Spleen (tissue), 11 donors: ENCODE measurements at regions not wholly inside any gene's neighbourhood (a gene's known extent, or its start where the extent isn't known, plus 50 kb on each side); places are given as distances from the start of the nearest gene placed in this dataset.

ENCODE experiments used
- DNase-seq: peaks from one replicate; pipeline ENCODE4 v3.0.0-alpha.2; 2020
- H3K27ac ChIP-seq, 8 donors: fragments of 200-600 bp; sonication (generic) in 7 of 8; 1 replicate in 4 of 8; 2 replicates in 4 of 8; pipeline versions ENCODE4 v1.5.0 to v1.8.0; 2016 to 2021; ENCODE audit warnings: inconsistent platforms in 4 of 8, mild to moderate bottlenecking in 4 of 8, moderate library complexity in 1 of 8
- H3K27me3 ChIP-seq, 7 donors: fragments of 200-600 bp; sonication (generic) in 6 of 7; replicated peaks in 1 of 7; 1 replicate in 4 of 7; 2 replicates in 3 of 7; pipeline versions ENCODE4 v1.5.0 to v1.8.0; 2016 to 2021; ENCODE audit warnings: inconsistent platforms in 3 of 7, mild to moderate bottlenecking in 1 of 7
- H3K36me3 ChIP-seq, 6 donors: fragments of 200-600 bp; sonication (generic) in 5 of 6; 1 replicate in 4 of 6; 2 replicates in 2 of 6; pipeline versions ENCODE4 v1.5.0 to v1.8.0; 2016 to 2021; ENCODE audit warnings: inconsistent platforms in 2 of 6
- H3K4me1 ChIP-seq, 6 donors: fragments of 200-600 bp; sonication (generic) in 5 of 6; 1 replicate in 3 of 6; 2 replicates in 3 of 6; pipeline versions ENCODE4 v1.5.0 to v1.8.0; 2016 to 2021; ENCODE audit warnings: inconsistent platforms in 3 of 6
- H3K4me3 ChIP-seq, 8 donors: fragments of 200-600 bp; sonication (generic) in 7 of 8; 1 replicate in 4 of 8; 2 replicates in 4 of 8; pipeline versions ENCODE4 v1.5.0 to v1.8.0; 2016 to 2021; ENCODE audit warnings: inconsistent platforms in 4 of 8, mild to moderate bottlenecking in 4 of 8, moderate library complexity in 2 of 8
- H3K9me3 ChIP-seq, 8 donors: fragments of 200-600 bp; sonication (generic) in 7 of 8; 1 replicate in 4 of 8; 2 replicates in 4 of 8; pipeline versions ENCODE4 v1.5.0 to v1.8.0; 2016 to 2021; ENCODE audit warnings: inconsistent platforms in 4 of 8
- POLR2A ChIP-seq, 3 donors: fragments of 450-650 bp; IDR thresholded peaks; one replicate each; pipeline ENCODE4 v1.5.1; 2017; ENCODE audit warnings: antibody characterized with exemption in 3 of 3, mild to moderate bottlenecking in 1 of 3
- POLR2AphosphoS5 ChIP-seq, 3 donors: sonication (generic); formaldehyde crosslinking; IDR thresholded peaks; one replicate each; pipeline ENCODE4 v1.5.1; 2017; ENCODE audit warnings: antibody characterized with exemption in 3 of 3
- WGBS, 5 donors: extraction: QIAGEN DNeasy Blood & Tissue Kit in 3 of 5; methylation state at CpG; one replicate each; pipeline versions ENCODE4 v1.1.5 to v1.1.7; 2013 to 2018; 5-methylcytosine and 5-hydroxymethylcytosine counted together
- intact Hi-C: fragments of 100-400 bp; cut with DNase I; formaldehyde crosslinking; loops from one replicate; pipeline ENCODE4 v1.15.0; 2023; ENCODE audit warnings: low total_unique reads
- TF ChIP-seq, protein P1 (sequence below), 11 experiments: fragments of 200-600 bp in 7 of 11; fragments of 450-650 bp in 4 of 11; sonication (generic) in 4 of 11; IDR thresholded peaks in 8 of 11; conservative IDR thresholded peaks in 3 of 11; 1 replicate in 7 of 11; 2 replicates in 4 of 11; pipeline versions ENCODE4 v1.4.0 to v1.8.0; 2016 to 2021; ENCODE audit warnings: antibody characterized with exemption in 11 of 11, inconsistent platforms in 4 of 11, mild to moderate bottlenecking in 1 of 11
- donor health status: healthy with polysubstance abuse.
- donor health status: DM: no; HTN: no; CAD: no; lungs with moderate emphysema.
- donor health status: DM: no; HTN: no; CAD: no.
- donor health status: Bipolar disorder and iron deficiency.
- donor health status: healthy.
- donor health status: DM: no; HTN: no; CAD: no.
- donor health status: DM: yes; HTN: yes; CAD: no.

GRCh38 chr4:54550395-54551171, 107.2 kb upstream of the KIT start:
- Histone ChIP-seq H3K9me3 (no peaks in the 10 kb centered on the region), H3K27ac (no peak overlapping the region), H3K27me3 (no peaks in the 10 kb centered on the region), H3K4me1 (peaks cover 0 to 11% (median 0%) of the 10 kb centered on the region in 6 donors), H3K36me3 (no peaks in the 10 kb centered on the region), H3K4me3 (no peak overlapping the region)
- TF ChIP-seq POLR2A (IDR thresholded peaks at IDR 0.05) (no peak), POLR2AphosphoS5 (IDR thresholded peaks at IDR 0.05) (no peak)
- TF ChIP-seq, protein P1, sequence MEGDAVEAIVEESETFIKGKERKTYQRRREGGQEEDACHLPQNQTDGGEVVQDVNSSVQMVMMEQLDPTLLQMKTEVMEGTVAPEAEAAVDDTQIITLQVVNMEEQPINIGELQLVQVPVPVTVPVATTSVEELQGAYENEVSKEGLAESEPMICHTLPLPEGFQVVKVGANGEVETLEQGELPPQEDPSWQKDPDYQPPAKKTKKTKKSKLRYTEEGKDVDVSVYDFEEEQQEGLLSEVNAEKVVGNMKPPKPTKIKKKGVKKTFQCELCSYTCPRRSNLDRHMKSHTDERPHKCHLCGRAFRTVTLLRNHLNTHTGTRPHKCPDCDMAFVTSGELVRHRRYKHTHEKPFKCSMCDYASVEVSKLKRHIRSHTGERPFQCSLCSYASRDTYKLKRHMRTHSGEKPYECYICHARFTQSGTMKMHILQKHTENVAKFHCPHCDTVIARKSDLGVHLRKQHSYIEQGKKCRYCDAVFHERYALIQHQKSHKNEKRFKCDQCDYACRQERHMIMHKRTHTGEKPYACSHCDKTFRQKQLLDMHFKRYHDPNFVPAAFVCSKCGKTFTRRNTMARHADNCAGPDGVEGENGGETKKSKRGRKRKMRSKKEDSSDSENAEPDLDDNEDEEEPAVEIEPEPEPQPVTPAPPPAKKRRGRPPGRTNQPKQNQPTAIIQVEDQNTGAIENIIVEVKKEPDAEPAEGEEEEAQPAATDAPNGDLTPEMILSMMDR (IDR thresholded peaks at IDR 0.05 in 8 of 11, conservative IDR thresholded peaks at IDR 0.05 in 3 of 11): no peak
- DNase-seq: no peak
- 62 to 79% (median 72%) methylated on average over 8 of the region's 8 CpGs for WGBS, 5 donors
- intact Hi-C loops: no loop called here

DNA sequence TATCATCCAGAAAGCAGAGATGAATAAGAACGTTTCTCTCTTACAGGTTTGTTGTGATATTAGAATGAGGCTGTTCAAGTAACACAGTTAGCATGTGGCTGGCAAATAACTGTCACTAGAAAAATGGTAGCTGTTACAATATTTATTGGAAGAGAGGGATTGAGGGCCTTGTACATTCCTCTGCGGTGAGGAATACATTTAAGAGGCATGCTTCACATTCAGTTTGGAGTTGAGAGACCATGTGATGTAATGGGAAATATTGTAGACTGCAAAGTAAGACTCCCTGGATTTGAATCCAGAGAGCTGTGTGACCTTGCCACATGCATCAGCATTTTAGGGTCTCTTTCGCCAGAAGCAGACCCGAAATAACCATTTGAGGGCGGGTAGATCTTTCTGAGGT, 104.8 kb upstream of the KIT start:
- H3K27ac ChIP-seq: no peak overlapping the region
- no peaks in the 10 kb centered on the region for H3K27me3 ChIP-seq
- H3K36me3 ChIP-seq: no peaks in the 10 kb centered on the region
- intact Hi-C loops: no loop called here
- H3K4me3 ChIP-seq: no peak overlapping the region
- WGBS, 5 donors: 80 to 91% (median 88%) methylated on average over 5 of the region's 5 CpGs
- peaks cover 0 to 6% (median 0%) of the 10 kb centered on the region in 6 donors for H3K4me1 ChIP-seq
- no peak for DNase-seq
- TF ChIP-seq POLR2AphosphoS5 (IDR thresholded peaks at IDR 0.05) (no peak), POLR2A (IDR thresholded peaks at IDR 0.05) (no peak)
- TF ChIP-seq, protein P1 (IDR thresholded peaks at IDR 0.05 in 8 of 11, conservative IDR thresholded peaks at IDR 0.05 in 3 of 11): no peak
- no peaks in the 10 kb centered on the region for H3K9me3 ChIP-seq

DNA sequence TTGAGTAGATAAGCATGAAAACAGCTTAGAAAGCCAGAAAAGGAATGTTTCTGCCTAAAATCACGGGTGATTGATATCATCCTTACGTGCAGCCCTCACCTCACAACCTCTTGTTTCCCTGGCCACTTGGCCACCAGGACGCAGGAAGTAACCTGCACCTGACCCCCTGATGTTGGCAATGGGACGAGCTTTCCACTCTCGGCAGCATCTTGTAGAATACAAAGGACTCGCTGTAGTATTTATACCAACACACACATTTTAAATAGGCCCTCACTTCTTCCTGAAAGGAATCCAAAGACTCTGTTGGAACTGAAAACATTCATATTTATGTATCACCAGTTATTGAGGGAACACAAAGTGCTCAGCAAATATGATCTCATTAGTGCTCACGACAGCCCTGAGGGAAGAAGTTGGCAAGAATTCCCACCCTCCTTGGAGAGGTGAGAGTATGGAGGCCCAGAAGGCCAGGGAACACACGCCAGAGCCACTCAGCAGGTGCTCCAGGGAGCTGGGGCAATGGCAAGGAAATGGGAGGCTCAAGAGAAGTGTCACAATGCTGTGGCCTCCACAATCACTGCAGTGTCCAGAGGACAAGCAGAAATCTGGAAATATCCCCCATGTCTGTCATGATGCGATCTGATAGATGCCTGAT, 103.3 kb upstream of the KIT start:
- whole genome bisulfite sequencing, 5 donors: 74 to 90% (median 77%) methylated on average over 9 of the region's 9 CpGs
- H3K27me3 ChIP-seq: no peaks in the 10 kb centered on the region
- no peaks in the 10 kb centered on the region for H3K9me3 ChIP-seq
- no peak for DNase-seq
- intact Hi-C loops: no loop called here
- no peak overlapping the region for H3K27ac ChIP-seq
- TF ChIP-seq POLR2AphosphoS5 (IDR thresholded peaks at IDR 0.05) (no peak), POLR2A (IDR thresholded peaks at IDR 0.05) (no peak)
- TF ChIP-seq, protein P1 (IDR thresholded peaks at IDR 0.05 in 8 of 11, conservative IDR thresholded peaks at IDR 0.05 in 3 of 11): no peak
- no peaks in the 10 kb centered on the region for H3K4me1 ChIP-seq
- no peaks in the 10 kb centered on the region for H3K36me3 ChIP-seq
- H3K4me3 ChIP-seq: no peak overlapping the region

GRCh38 chr4:54556051-54556450, 101.7 kb upstream of the KIT start:
- intact Hi-C loops: no loop called here
- Histone ChIP-seq H3K9me3 (no peaks in the 10 kb centered on the region), H3K27me3 (no peaks in the 10 kb centered on the region), H3K4me1 (no peaks in the 10 kb centered on the region), H3K4me3 (no peak overlapping the region), H3K27ac (no peak overlapping the region), H3K36me3 (no peaks in the 10 kb centered on the region)
- 82 to 96% (median 90%) methylated on average over 1 of the region's 1 CpG for WGBS, 5 donors
- TF ChIP-seq, protein P1 (IDR thresholded peaks at IDR 0.05 in 8 of 11, conservative IDR thresholded peaks at IDR 0.05 in 3 of 11): no peak
- no peak for TF ChIP-seq POLR2A (IDR thresholded peaks at IDR 0.05)
- TF ChIP-seq POLR2AphosphoS5 (IDR thresholded peaks at IDR 0.05): no peak
- no peak for DNase-seq
